ENCODE measurements at regions not wholly inside any gene's neighbourhood (a gene's known extent, or its start where the extent isn't known, plus 50 kb on each side); places are given as distances from the start of the nearest gene placed in this dataset.

- no peaks in the 10 kb centered on the region for H3K9me3 ChIP-seq
- TF ChIP-seq POLR2AphosphoS5 (IDR thresholded peaks at IDR 0.05) (no peak), CTCF (IDR thresholded peaks at IDR 0.05) (no peak), POLR2A (IDR thresholded peaks at IDR 0.05) (no peak)
- H3K4me3 ChIP-seq, result no peak overlapping the region
- no peak for DNase-seq (ENCODE audit: low spot score in 2 of 2)
- H3K4me1 ChIP-seq, result no peaks in the 10 kb centered on the region
- intact Hi-C loops (cut with DNase I; ENCODE audit: low total_unique reads), result no loop called here
- H3K36me3 ChIP-seq, result no peaks in the 10 kb centered on the region
- H3K27ac ChIP-seq, result no peak overlapping the region
- H3K27me3 ChIP-seq, result no peaks in the 10 kb centered on the region
These were observed 97.3 kb upstream of the NOCT start for GRCh38 chr4:138918169-138918869.

GRCh38 chr4:138916763-138917162, 98.8 kb upstream of the NOCT start:
- H3K36me3 ChIP-seq, result no peaks in the 10 kb centered on the region
- DNase-seq (ENCODE audit: low spot score in 2 of 2), result no peak
- TF ChIP-seq CTCF (IDR thresholded peaks at IDR 0.05), result no peak
- TF ChIP-seq POLR2AphosphoS5 (IDR thresholded peaks at IDR 0.05), result no peak
- no peak for TF ChIP-seq POLR2A (IDR thresholded peaks at IDR 0.05)
- H3K4me1 ChIP-seq, result no peaks in the 10 kb centered on the region
- intact Hi-C loops (cut with DNase I; ENCODE audit: low total_unique reads), result no loop called here
- H3K4me3 ChIP-seq, result no peak overlapping the region
- H3K27ac ChIP-seq, result peak overlapping the region; percentile 17 to 57
- no peaks in the 10 kb centered on the region for H3K9me3 ChIP-seq
- no peaks in the 10 kb centered on the region for H3K27me3 ChIP-seq

- H3K27ac ChIP-seq, result peak overlapping the region; percentile 29 to 57
- intact Hi-C loops (cut with DNase I; ENCODE audit: low total_unique reads), result no loop called here
- no peaks in the 10 kb centered on the region for H3K36me3 ChIP-seq
- no peaks in the 10 kb centered on the region for H3K4me1 ChIP-seq
- H3K4me3 ChIP-seq, result no peak overlapping the region
- TF ChIP-seq POLR2AphosphoS5 (IDR thresholded peaks at IDR 0.05) (no peak), POLR2A (IDR thresholded peaks at IDR 0.05) (no peak), CTCF (IDR thresholded peaks at IDR 0.05) (no peak)
- DNase-seq (ENCODE audit: low spot score in 2 of 2), result no peak
- H3K9me3 ChIP-seq, result no peaks in the 10 kb centered on the region
- no peaks in the 10 kb centered on the region for H3K27me3 ChIP-seq
These were observed 99.8 kb upstream of the NOCT start for GRCh38 chr4:138915756-138916155.

- H3K27me3 ChIP-seq, result no peaks in the 10 kb centered on the region
These were observed 102.8 kb upstream of the NOCT start for GRCh38 chr4:138912704-138913340.

More at GRCh38 chr4:138912704-138913340, 102.8 kb upstream of the NOCT start:
- TF ChIP-seq POLR2A (IDR thresholded peaks at IDR 0.05) (no peak), POLR2AphosphoS5 (IDR thresholded peaks at IDR 0.05) (no peak), CTCF (IDR thresholded peaks at IDR 0.05) (no peak)
- peaks cover 0 to 5% of the 10 kb centered on the region in 2 donors for H3K4me1 ChIP-seq
- H3K4me3 ChIP-seq, result peak overlapping the region in 2 of 3 donors; percentile 18 to 39
- DNase-seq (ENCODE audit: low spot score in 2 of 2), result no peak
- H3K27ac ChIP-seq, result peak overlapping the region; percentile 93 to 95
- H3K9me3 ChIP-seq, result no peaks in the 10 kb centered on the region
- no peaks in the 10 kb centered on the region for H3K36me3 ChIP-seq
- intact Hi-C loops (cut with DNase I; ENCODE audit: low total_unique reads), result no loop called here
